ENCODE measurements at regions not wholly inside any gene's neighbourhood (a gene's known extent, or its start where the extent isn't known, plus 50 kb on each side); places are given as distances from the start of the nearest gene placed in this dataset.

DNA sequence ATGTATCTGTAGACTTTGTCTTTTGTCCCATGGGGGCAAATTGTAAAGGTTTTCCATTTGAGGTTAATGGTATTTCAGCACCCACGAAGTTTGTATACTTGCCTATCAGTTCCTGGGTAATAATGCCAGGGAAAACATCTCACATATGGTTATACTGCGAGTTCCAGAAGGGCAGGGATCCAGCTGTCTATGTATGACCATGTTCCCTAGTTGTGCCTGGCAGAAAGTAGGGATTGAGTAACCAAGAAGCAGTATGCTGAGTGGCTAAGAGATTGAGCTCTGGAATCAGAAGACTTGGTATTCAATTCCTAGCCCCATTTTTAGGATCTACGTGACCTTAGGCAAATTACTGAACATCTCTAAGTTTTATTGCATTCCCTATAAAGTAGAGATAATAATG is 173.2 kb upstream of the PWP1 start:
- TF ChIP-seq POLR2A (IDR thresholded peaks at IDR 0.05) = no peak
- TF ChIP-seq, protein P1, sequence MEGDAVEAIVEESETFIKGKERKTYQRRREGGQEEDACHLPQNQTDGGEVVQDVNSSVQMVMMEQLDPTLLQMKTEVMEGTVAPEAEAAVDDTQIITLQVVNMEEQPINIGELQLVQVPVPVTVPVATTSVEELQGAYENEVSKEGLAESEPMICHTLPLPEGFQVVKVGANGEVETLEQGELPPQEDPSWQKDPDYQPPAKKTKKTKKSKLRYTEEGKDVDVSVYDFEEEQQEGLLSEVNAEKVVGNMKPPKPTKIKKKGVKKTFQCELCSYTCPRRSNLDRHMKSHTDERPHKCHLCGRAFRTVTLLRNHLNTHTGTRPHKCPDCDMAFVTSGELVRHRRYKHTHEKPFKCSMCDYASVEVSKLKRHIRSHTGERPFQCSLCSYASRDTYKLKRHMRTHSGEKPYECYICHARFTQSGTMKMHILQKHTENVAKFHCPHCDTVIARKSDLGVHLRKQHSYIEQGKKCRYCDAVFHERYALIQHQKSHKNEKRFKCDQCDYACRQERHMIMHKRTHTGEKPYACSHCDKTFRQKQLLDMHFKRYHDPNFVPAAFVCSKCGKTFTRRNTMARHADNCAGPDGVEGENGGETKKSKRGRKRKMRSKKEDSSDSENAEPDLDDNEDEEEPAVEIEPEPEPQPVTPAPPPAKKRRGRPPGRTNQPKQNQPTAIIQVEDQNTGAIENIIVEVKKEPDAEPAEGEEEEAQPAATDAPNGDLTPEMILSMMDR (IDR thresholded peaks at IDR 0.05) = no peak
